Liver (tissue), 8 donors: ENCODE measurements at regions not wholly inside any gene's neighbourhood (a gene's known extent, or its start where the extent isn't known, plus 50 kb on each side); places are given as distances from the start of the nearest gene placed in this dataset.

ENCODE experiments used
- DNase-seq: peaks from one replicate; pipeline ENCODE4 v3.0.0-alpha.2; 2017; ENCODE audit warnings: low spot score
- H3K27ac ChIP-seq, 2 donors: one replicate each; pipeline ENCODE4 v1.7.0; 2013; ENCODE audit warnings: inconsistent platforms in 2 of 2, low read length in 2 of 2, control low read depth in 1 of 2, low read depth in 1 of 2, mild to moderate bottlenecking in 1 of 2
- H3K27me3 ChIP-seq, 4 donors: one replicate each; pipeline versions ENCODE4 v1.6.1 to v1.7.0; 2013; ENCODE audit warnings: low read length in 3 of 4, inconsistent platforms in 1 of 4, mild to moderate bottlenecking in 1 of 4, moderate library complexity in 1 of 4; ENCODE audit not compliant: control insufficient read depth in 4 of 4, insufficient read depth in 4 of 4
- H3K36me3 ChIP-seq, 4 donors: one replicate each; pipeline versions ENCODE4 v1.6.1 to v1.7.0; 2013; ENCODE audit warnings: low read length in 3 of 4, mild to moderate bottlenecking in 3 of 4, low read depth in 1 of 4, moderate library complexity in 1 of 4; ENCODE audit not compliant: control insufficient read depth in 4 of 4, insufficient read depth in 3 of 4
- H3K4me1 ChIP-seq, 4 donors: one replicate each; pipeline versions ENCODE4 v1.6.1 to v1.7.0; 2013; ENCODE audit warnings: low read length in 3 of 4, mild to moderate bottlenecking in 3 of 4, moderate library complexity in 1 of 4; ENCODE audit not compliant: control insufficient read depth in 4 of 4, insufficient read depth in 4 of 4
- H3K4me3 ChIP-seq, 3 donors: one replicate each; pipeline versions ENCODE4 v1.6.1 to v1.7.0; 2013; ENCODE audit warnings: low read length in 3 of 3, control low read depth in 1 of 3, low read depth in 1 of 3, mild to moderate bottlenecking in 1 of 3
- H3K9ac ChIP-seq, 2 donors: one replicate each; pipeline ENCODE4 v1.7.0; 2013; ENCODE audit warnings: low read length in 2 of 2, mild to moderate bottlenecking in 2 of 2, moderate library complexity in 2 of 2, control low read depth in 1 of 2, low read depth in 1 of 2
- H3K9me3 ChIP-seq, 4 donors: one replicate each; pipeline versions ENCODE4 v1.6.1 to v1.7.0; 2013; ENCODE audit warnings: low read length in 3 of 4; ENCODE audit not compliant: control insufficient read depth in 4 of 4
- EGR1 ChIP-seq, 2 donors: IDR thresholded peaks; 2 replicates each; pipeline ENCODE4 v1.6.1; 2016 to 2018; ENCODE audit warnings: antibody characterized with exemption in 2 of 2, low read depth in 2 of 2
- FOXA1 ChIP-seq: IDR thresholded peaks from 2 replicates; pipeline ENCODE4 v1.6.1; 2016; ENCODE audit warnings: antibody characterized with exemption
- FOXA2 ChIP-seq: IDR thresholded peaks from 2 replicates; pipeline ENCODE4 v1.6.1; 2016; ENCODE audit warnings: antibody characterized with exemption
- GABPA ChIP-seq, 2 donors: IDR thresholded peaks in 1 of 2; conservative IDR thresholded peaks in 1 of 2; 2 replicates each; pipeline ENCODE4 v1.6.1; 2016; ENCODE audit warnings: antibody characterized with exemption in 2 of 2, mild to moderate bottlenecking in 1 of 2, moderate library complexity in 1 of 2
- HNF4A ChIP-seq, 2 donors: conservative IDR thresholded peaks; 2 replicates each; pipeline ENCODE4 v1.6.1; 2016; ENCODE audit warnings: antibody characterized with exemption in 2 of 2, mild to moderate bottlenecking in 2 of 2
- HNF4G ChIP-seq: IDR thresholded peaks from 2 replicates; pipeline ENCODE4 v1.6.1; 2016; ENCODE audit warnings: antibody characterized with exemption
- JUND ChIP-seq, 2 donors: IDR thresholded peaks; 2 replicates each; pipeline ENCODE4 v1.6.1; 2016; ENCODE audit warnings: antibody characterized with exemption in 2 of 2
- RAD21 ChIP-seq, 2 donors: IDR thresholded peaks; 2 replicates each; pipeline ENCODE4 v1.6.1; 2016; ENCODE audit warnings: antibody characterized with exemption in 2 of 2, mild to moderate bottlenecking in 2 of 2
- RXRA ChIP-seq, 2 donors: IDR thresholded peaks; 2 replicates each; pipeline ENCODE4 v1.6.1; 2017 to 2018; ENCODE audit warnings: antibody characterized with exemption in 2 of 2, mild to moderate bottlenecking in 1 of 2
- SP1 ChIP-seq: IDR thresholded peaks from 2 replicates; pipeline ENCODE4 v1.6.1; 2018; ENCODE audit warnings: antibody characterized with exemption, mild to moderate bottlenecking
- TAF1 ChIP-seq: conservative IDR thresholded peaks from 2 replicates; pipeline ENCODE4 v1.6.1; 2016; ENCODE audit warnings: antibody characterized with exemption, mild to moderate bottlenecking
- YY1 ChIP-seq: IDR thresholded peaks from 2 replicates; pipeline ENCODE4 v1.6.1; 2016; ENCODE audit warnings: antibody characterized with exemption, mild to moderate bottlenecking
- WGBS: extraction: QIAGEN DNeasy Blood & Tissue Kit; methylation state at CpG from one replicate; pipeline ENCODE4 v1.1.7; 2013; 5-methylcytosine and 5-hydroxymethylcytosine counted together
- TF ChIP-seq, protein P1 (sequence below): fragments of 150-350 bp; IDR thresholded peaks from 2 replicates; pipeline ENCODE4 v1.5.1; 2017; ENCODE audit warnings: improper control_type of control experiment, low read depth, low read length; ENCODE audit not compliant: missing input control
- TF ChIP-seq, protein P2 (sequence below): IDR thresholded peaks from 2 replicates; pipeline ENCODE4 v1.6.1; 2016; ENCODE audit warnings: antibody characterized with exemption
- TF ChIP-seq, protein P3 (sequence below): IDR thresholded peaks from 2 replicates; pipeline ENCODE4 v1.6.1; 2016; ENCODE audit warnings: antibody characterized with exemption
- TF ChIP-seq, protein P4 (sequence below): IDR thresholded peaks from 2 replicates; pipeline ENCODE4 v1.6.1; 2016; ENCODE audit warnings: antibody characterized with exemption, mild to moderate bottlenecking
- donor health status: healthy.
- donor health status: healthy.
- donor health status: healthy.
- donor health status: healthy.
- donor health status: healthy.

DNA sequence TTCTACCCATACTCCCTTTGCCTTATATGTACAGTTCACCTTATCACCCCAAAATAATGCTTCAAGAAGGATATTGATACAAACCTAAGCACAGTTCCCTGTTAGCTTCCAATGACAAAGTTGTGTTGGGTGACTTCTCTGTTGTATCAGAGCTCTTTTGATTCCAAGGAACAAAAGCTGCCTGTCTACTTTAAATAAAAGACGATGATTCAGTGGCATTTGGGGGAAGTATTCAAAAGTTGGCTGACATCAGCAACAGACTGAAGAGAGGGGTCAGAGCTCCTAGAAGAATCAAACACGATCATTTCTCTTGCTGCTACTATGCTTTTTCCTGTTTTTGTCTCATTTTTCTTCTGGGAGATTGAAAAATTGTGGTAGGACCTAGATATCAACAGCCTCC is 69.4 kb upstream of the CA10 start:
- Histone ChIP-seq H3K4me1 (peaks cover 0 to 2% (median 0%) of the 10 kb centered on the region in 4 donors), H3K27me3 (no peaks in the 10 kb centered on the region), H3K9ac (no peak overlapping the region), H3K36me3 (no peaks in the 10 kb centered on the region), H3K4me3 (no peak overlapping the region), H3K27ac (no peak overlapping the region), H3K9me3 (peaks cover 0 to 1% (median 0%) of the 10 kb centered on the region in 4 donors)
- DNase-seq: no peak
- WGBS: 68% methylated on average over 2 of the region's 2 CpGs
- TF ChIP-seq, protein P1, sequence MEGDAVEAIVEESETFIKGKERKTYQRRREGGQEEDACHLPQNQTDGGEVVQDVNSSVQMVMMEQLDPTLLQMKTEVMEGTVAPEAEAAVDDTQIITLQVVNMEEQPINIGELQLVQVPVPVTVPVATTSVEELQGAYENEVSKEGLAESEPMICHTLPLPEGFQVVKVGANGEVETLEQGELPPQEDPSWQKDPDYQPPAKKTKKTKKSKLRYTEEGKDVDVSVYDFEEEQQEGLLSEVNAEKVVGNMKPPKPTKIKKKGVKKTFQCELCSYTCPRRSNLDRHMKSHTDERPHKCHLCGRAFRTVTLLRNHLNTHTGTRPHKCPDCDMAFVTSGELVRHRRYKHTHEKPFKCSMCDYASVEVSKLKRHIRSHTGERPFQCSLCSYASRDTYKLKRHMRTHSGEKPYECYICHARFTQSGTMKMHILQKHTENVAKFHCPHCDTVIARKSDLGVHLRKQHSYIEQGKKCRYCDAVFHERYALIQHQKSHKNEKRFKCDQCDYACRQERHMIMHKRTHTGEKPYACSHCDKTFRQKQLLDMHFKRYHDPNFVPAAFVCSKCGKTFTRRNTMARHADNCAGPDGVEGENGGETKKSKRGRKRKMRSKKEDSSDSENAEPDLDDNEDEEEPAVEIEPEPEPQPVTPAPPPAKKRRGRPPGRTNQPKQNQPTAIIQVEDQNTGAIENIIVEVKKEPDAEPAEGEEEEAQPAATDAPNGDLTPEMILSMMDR: no peak
- TF ChIP-seq, protein P2, sequence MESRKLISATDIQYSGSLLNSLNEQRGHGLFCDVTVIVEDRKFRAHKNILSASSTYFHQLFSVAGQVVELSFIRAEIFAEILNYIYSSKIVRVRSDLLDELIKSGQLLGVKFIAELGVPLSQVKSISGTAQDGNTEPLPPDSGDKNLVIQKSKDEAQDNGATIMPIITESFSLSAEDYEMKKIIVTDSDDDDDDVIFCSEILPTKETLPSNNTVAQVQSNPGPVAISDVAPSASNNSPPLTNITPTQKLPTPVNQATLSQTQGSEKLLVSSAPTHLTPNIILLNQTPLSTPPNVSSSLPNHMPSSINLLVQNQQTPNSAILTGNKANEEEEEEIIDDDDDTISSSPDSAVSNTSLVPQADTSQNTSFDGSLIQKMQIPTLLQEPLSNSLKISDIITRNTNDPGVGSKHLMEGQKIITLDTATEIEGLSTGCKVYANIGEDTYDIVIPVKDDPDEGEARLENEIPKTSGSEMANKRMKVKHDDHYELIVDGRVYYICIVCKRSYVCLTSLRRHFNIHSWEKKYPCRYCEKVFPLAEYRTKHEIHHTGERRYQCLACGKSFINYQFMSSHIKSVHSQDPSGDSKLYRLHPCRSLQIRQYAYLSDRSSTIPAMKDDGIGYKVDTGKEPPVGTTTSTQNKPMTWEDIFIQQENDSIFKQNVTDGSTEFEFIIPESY: no peak
- TF ChIP-seq EGR1 (IDR thresholded peaks at IDR 0.05; ENCODE audit: low read depth in 2 of 2) (no peak), TAF1 (no peak)

DNA sequence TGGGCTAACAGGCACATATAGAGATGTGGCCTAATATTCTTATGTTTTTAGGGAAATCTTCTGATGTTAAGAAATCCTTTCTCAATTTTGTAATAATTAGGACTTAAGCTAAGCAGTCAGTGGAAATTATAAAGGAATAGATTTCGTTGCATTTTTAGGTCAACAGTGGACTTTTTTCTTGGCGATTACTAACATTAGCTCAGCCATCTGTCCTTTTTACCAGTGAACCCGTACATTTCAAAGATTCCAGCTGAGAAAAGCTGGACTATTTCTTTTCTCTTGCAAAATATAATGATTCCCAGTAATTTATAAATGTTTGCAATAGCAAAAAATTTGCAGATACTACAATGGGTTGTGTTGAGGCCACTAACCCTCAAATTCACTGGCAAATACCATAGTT is 54.9 kb upstream of the CA10 start:
- peaks cover 0 to 2% (median 0%) of the 10 kb centered on the region in 4 donors for H3K36me3 ChIP-seq
- WGBS: 74% methylated on average over 3 of the region's 3 CpGs
- no peak for TF ChIP-seq EGR1 (IDR thresholded peaks at IDR 0.05; ENCODE audit: low read depth in 2 of 2)

DNA sequence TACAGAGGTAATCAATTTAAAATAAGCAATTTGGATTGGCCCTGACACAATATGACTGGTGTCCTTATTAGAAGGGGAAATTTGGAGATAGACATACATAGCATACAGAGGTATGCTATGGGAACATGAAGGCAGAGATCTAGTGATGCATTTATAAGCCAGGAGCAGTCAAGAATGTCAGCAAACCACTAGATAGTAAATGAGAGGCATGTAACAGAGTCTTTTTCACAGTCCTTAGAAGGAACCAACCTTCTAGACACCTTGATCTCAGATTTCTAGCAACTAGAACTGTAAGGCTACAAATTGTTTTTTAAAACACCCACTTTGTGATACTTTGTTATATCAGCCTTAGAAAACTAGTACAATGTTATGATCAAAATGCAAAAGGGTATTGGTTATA is 54.3 kb upstream of the CA10 start:
- TF ChIP-seq SP1 (no peak), HNF4G (no peak), JUND (IDR thresholded peaks at IDR 0.05) (no peak), TAF1 (no peak), YY1 (no peak), HNF4A (conservative IDR thresholded peaks at IDR 0.05) (no peak), FOXA1 (no peak), EGR1 (IDR thresholded peaks at IDR 0.05; ENCODE audit: low read depth in 2 of 2) (no peak), FOXA2 (no peak), GABPA (IDR thresholded peaks at IDR 0.05 in 1 of 2, conservative IDR thresholded peaks at IDR 0.05 in 1 of 2) (no peak), RXRA (IDR thresholded peaks at IDR 0.05) (no peak), RAD21 (IDR thresholded peaks at IDR 0.05) (no peak)
- TF ChIP-seq, protein P1: no peak
- TF ChIP-seq, protein P2: no peak
- TF ChIP-seq, protein P3, sequence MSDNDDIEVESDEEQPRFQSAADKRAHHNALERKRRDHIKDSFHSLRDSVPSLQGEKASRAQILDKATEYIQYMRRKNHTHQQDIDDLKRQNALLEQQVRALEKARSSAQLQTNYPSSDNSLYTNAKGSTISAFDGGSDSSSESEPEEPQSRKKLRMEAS: no peak
- TF ChIP-seq, protein P4, sequence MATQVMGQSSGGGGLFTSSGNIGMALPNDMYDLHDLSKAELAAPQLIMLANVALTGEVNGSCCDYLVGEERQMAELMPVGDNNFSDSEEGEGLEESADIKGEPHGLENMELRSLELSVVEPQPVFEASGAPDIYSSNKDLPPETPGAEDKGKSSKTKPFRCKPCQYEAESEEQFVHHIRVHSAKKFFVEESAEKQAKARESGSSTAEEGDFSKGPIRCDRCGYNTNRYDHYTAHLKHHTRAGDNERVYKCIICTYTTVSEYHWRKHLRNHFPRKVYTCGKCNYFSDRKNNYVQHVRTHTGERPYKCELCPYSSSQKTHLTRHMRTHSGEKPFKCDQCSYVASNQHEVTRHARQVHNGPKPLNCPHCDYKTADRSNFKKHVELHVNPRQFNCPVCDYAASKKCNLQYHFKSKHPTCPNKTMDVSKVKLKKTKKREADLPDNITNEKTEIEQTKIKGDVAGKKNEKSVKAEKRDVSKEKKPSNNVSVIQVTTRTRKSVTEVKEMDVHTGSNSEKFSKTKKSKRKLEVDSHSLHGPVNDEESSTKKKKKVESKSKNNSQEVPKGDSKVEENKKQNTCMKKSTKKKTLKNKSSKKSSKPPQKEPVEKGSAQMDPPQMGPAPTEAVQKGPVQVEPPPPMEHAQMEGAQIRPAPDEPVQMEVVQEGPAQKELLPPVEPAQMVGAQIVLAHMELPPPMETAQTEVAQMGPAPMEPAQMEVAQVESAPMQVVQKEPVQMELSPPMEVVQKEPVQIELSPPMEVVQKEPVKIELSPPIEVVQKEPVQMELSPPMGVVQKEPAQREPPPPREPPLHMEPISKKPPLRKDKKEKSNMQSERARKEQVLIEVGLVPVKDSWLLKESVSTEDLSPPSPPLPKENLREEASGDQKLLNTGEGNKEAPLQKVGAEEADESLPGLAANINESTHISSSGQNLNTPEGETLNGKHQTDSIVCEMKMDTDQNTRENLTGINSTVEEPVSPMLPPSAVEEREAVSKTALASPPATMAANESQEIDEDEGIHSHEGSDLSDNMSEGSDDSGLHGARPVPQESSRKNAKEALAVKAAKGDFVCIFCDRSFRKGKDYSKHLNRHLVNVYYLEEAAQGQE: no peak
- no peaks in the 10 kb centered on the region for H3K27me3 ChIP-seq
- H3K4me3 ChIP-seq: no peak overlapping the region
- no peak overlapping the region for H3K9ac ChIP-seq
- H3K9me3 ChIP-seq: no peaks in the 10 kb centered on the region
- peaks cover 0 to 2% (median 0%) of the 10 kb centered on the region in 4 donors for H3K36me3 ChIP-seq
- DNase-seq: no peak
- H3K4me1 ChIP-seq: no peaks in the 10 kb centered on the region
- no peak overlapping the region for H3K27ac ChIP-seq

More for the DNA sequence above, 54.9 kb upstream of the CA10 start:
- Histone ChIP-seq H3K9ac (no peak overlapping the region), H3K9me3 (no peaks in the 10 kb centered on the region), H3K4me3 (no peak overlapping the region), H3K4me1 (no peaks in the 10 kb centered on the region), H3K27me3 (no peaks in the 10 kb centered on the region), H3K27ac (no peak overlapping the region)
- no peak for DNase-seq
